ENCODE measurements at regions not wholly inside any gene's neighbourhood (a gene's known extent, or its start where the extent isn't known, plus 50 kb on each side); places are given as distances from the start of the nearest gene placed in this dataset.

- TF ChIP-seq, protein P1, sequence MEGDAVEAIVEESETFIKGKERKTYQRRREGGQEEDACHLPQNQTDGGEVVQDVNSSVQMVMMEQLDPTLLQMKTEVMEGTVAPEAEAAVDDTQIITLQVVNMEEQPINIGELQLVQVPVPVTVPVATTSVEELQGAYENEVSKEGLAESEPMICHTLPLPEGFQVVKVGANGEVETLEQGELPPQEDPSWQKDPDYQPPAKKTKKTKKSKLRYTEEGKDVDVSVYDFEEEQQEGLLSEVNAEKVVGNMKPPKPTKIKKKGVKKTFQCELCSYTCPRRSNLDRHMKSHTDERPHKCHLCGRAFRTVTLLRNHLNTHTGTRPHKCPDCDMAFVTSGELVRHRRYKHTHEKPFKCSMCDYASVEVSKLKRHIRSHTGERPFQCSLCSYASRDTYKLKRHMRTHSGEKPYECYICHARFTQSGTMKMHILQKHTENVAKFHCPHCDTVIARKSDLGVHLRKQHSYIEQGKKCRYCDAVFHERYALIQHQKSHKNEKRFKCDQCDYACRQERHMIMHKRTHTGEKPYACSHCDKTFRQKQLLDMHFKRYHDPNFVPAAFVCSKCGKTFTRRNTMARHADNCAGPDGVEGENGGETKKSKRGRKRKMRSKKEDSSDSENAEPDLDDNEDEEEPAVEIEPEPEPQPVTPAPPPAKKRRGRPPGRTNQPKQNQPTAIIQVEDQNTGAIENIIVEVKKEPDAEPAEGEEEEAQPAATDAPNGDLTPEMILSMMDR (IDR thresholded peaks at IDR 0.05), result no peak
- no peak for TF ChIP-seq POLR2A (IDR thresholded peaks at IDR 0.05)
Observed at GRCh38 chr7:380711-381210, 90.8 kb downstream of the FOXL3 start.
